ENCODE measurements at regions not wholly inside any gene's neighbourhood (a gene's known extent, or its start where the extent isn't known, plus 50 kb on each side); places are given as distances from the start of the nearest gene placed in this dataset.

- intact Hi-C loops (cut with micrococcal nuclease), result no loop called here
- H3K4me3 ChIP-seq, result no peak overlapping the region
- H3K4me2 ChIP-seq (ENCODE audit: insufficient read depth, low read length), result no peak overlapping the region
- ATAC-seq (no peak), FAIRE-seq (no peak), DNase-seq (ENCODE audit: extremely low read depth in 1 of 4, low spot score in 3 of 4) (no peak)
- H3K79me2 ChIP-seq (ENCODE audit: control insufficient read depth, insufficient read depth, low read length), result no peaks in the 10 kb centered on the region
- H3K27me3 ChIP-seq (ENCODE audit: control insufficient read depth in 2 of 2, insufficient read depth in 2 of 2, low read length in 2 of 2), result no peaks in the 10 kb centered on the region
- no peaks in the 10 kb centered on the region for H3K9me1 ChIP-seq (ENCODE audit: control insufficient read depth, insufficient read depth, low read length)
- H3K27ac ChIP-seq (ENCODE audit: extremely low read depth, low read depth, low read length), result no peak overlapping the region
- in situ Hi-C loops (cut with MboI), result no loop called here
- no peaks in the 10 kb centered on the region for H3K9me3 ChIP-seq (replicated peaks; ENCODE audit: control insufficient read depth, insufficient read depth, low read depth, low read length)
- H2AFZ ChIP-seq (ENCODE audit: low read depth, low read length), result no peak overlapping the region
- no peaks in the 10 kb centered on the region for H3K36me3 ChIP-seq (ENCODE audit: control insufficient read depth, insufficient read depth, low read length)
- H3K9ac ChIP-seq (ENCODE audit: insufficient read depth in 1 of 2, low read depth in 2 of 2, low read length in 2 of 2), result no peak overlapping the region
- no peaks in the 10 kb centered on the region for H3K4me1 ChIP-seq (replicated peaks in 1 of 2; ENCODE audit: control insufficient read depth in 2 of 2, insufficient read depth in 2 of 2, low read length in 2 of 2)
- POLR2A ChIA-PET, result no interaction called here
- no peaks in the 10 kb centered on the region for H4K20me1 ChIP-seq (replicated peaks; ENCODE audit: control insufficient read depth, insufficient read depth, low read length)
- WGBS (ENCODE audit: insufficient coverage, low coverage, missing lambda C conversion rate), result 0% methylated on average over 4 of the region's 4 CpGs
- CTCF ChIA-PET (ENCODE audit: low intra/inter-chr PET ratio), result no interaction called here
- no TSS peak for BruUV-seq (replicated peaks)
- TF ChIP-seq, protein P1, sequence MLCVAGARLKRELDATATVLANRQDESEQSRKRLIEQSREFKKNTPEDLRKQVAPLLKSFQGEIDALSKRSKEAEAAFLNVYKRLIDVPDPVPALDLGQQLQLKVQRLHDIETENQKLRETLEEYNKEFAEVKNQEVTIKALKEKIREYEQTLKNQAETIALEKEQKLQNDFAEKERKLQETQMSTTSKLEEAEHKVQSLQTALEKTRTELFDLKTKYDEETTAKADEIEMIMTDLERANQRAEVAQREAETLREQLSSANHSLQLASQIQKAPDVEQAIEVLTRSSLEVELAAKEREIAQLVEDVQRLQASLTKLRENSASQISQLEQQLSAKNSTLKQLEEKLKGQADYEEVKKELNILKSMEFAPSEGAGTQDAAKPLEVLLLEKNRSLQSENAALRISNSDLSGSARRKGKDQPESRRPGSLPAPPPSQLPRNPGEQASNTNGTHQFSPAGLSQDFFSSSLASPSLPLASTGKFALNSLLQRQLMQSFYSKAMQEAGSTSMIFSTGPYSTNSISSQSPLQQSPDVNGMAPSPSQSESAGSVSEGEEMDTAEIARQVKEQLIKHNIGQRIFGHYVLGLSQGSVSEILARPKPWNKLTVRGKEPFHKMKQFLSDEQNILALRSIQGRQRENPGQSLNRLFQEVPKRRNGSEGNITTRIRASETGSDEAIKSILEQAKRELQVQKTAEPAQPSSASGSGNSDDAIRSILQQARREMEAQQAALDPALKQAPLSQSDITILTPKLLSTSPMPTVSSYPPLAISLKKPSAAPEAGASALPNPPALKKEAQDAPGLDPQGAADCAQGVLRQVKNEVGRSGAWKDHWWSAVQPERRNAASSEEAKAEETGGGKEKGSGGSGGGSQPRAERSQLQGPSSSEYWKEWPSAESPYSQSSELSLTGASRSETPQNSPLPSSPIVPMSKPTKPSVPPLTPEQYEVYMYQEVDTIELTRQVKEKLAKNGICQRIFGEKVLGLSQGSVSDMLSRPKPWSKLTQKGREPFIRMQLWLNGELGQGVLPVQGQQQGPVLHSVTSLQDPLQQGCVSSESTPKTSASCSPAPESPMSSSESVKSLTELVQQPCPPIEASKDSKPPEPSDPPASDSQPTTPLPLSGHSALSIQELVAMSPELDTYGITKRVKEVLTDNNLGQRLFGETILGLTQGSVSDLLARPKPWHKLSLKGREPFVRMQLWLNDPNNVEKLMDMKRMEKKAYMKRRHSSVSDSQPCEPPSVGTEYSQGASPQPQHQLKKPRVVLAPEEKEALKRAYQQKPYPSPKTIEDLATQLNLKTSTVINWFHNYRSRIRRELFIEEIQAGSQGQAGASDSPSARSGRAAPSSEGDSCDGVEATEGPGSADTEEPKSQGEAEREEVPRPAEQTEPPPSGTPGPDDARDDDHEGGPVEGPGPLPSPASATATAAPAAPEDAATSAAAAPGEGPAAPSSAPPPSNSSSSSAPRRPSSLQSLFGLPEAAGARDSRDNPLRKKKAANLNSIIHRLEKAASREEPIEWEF (CRISPR knock-in tag; IDR thresholded peaks at IDR 0.05), result no peak
- no peak for TF ChIP-seq RBM22 (IDR thresholded peaks at IDR 0.05; ENCODE audit: low read depth, low read length, poor library complexity, severe bottlenecking)
- TF ChIP-seq PTBP1 (IDR thresholded peaks at IDR 0.05; ENCODE audit: low read depth, low read length), result no peak
- TF ChIP-seq NCOA1 (IDR thresholded peaks at IDR 0.05; ENCODE audit: low read depth), result no peak
Observed at GRCh38 chr13:38543561-38543960, 143.3 kb upstream of the FREM2 start.
